HG03060 (cell line): ENCODE measurements at regions not wholly inside any gene's neighbourhood (a gene's known extent, or its start where the extent isn't known, plus 50 kb on each side); places are given as distances from the start of the nearest gene placed in this dataset.

ENCODE experiments used
- ATAC-seq: cut with Tn5 transposase; IDR thresholded peaks from one replicate; pipeline ENCODE4 v1.9.1; 2021; ENCODE audit warnings: low read depth, moderate number of reproducible peaks; ENCODE audit not compliant: unreplicated experiment

GRCh38 chr2:220641137-220641536 lies 931.0 kb downstream of the EPHA4 start:
- no peak for ATAC-seq

- no peak for ATAC-seq
These were observed 925.7 kb downstream of the EPHA4 start for GRCh38 chr2:220646424-220646823.

GRCh38 chr2:220648628-220649027 lies 923.5 kb downstream of the EPHA4 start:
- no peak for ATAC-seq

- no peak for ATAC-seq
These were observed 918.3 kb downstream of the EPHA4 start for GRCh38 chr2:220653776-220654175.

- no peak for ATAC-seq
These were observed 917.8 kb downstream of the EPHA4 start for GRCh38 chr2:220654322-220654721.

GRCh38 chr2:220660277-220661145 lies 911.6 kb downstream of the EPHA4 start:
- ATAC-seq: no peak

- ATAC-seq: no peak
These were observed 909.7 kb downstream of the EPHA4 start for GRCh38 chr2:220662431-220662830.

GRCh38 chr2:220663065-220663464 lies 909.0 kb downstream of the EPHA4 start:
- ATAC-seq: no peak

- ATAC-seq: no peak
These were observed 907.6 kb downstream of the EPHA4 start for GRCh38 chr2:220664272-220665107.

- no peak for ATAC-seq
These were observed 907.0 kb downstream of the EPHA4 start for GRCh38 chr2:220665108-220665471.

- no peak for ATAC-seq
These were observed 902.8 kb downstream of the EPHA4 start for GRCh38 chr2:220669324-220669723.

GRCh38 chr2:220670511-220670910 lies 901.6 kb downstream of the EPHA4 start:
- no peak for ATAC-seq

GRCh38 chr2:220673151-220673874 lies 898.8 kb downstream of the EPHA4 start:
- ATAC-seq: no peak

GRCh38 chr2:220674033-220674432 lies 898.1 kb downstream of the EPHA4 start:
- no peak for ATAC-seq

GRCh38 chr2:220676695-220677094 lies 895.4 kb downstream of the EPHA4 start:
- no peak for ATAC-seq

GRCh38 chr2:220678943-220679342 lies 893.2 kb downstream of the EPHA4 start:
- no peak for ATAC-seq

- no peak for ATAC-seq
These were observed 889.5 kb downstream of the EPHA4 start for GRCh38 chr2:220682616-220683015.

GRCh38 chr2:220684099-220684498 lies 888.0 kb downstream of the EPHA4 start:
- no peak for ATAC-seq

GRCh38 chr2:220687231-220687843 lies 884.8 kb downstream of the EPHA4 start:
- ATAC-seq: no peak

GRCh38 chr2:220695397-220696279 lies 876.5 kb downstream of the EPHA4 start:
- no peak for ATAC-seq
